Aorta (tissue), 5 donors: ENCODE measurements at regions not wholly inside any gene's neighbourhood (a gene's known extent, or its start where the extent isn't known, plus 50 kb on each side); places are given as distances from the start of the nearest gene placed in this dataset.
A peak's percentile ranks its signal among the peaks of the same experiment; 100 is the strongest.

ENCODE experiments used
- ATAC-seq: fragments of 200-7000 bp; cut with Tn5 transposase; one replicate; pipeline ENCODE4 v1.9.1; 2022; ENCODE audit warnings: moderate library complexity; ENCODE audit not compliant: low FRiP score
- DNase-seq, 2 donors: peaks; one replicate each; pipeline ENCODE4 v3.0.0-alpha.2; 2020
- H3K27ac ChIP-seq, 2 donors: one replicate each; pipeline ENCODE4 v1.5.1; 2013; ENCODE audit warnings: low read length in 2 of 2, mild to moderate bottlenecking in 2 of 2, moderate library complexity in 2 of 2, control low read depth in 1 of 2, inconsistent platforms in 1 of 2, low read depth in 1 of 2
- H3K27me3 ChIP-seq, 2 donors: one replicate each; pipeline ENCODE4 v1.6.1; 2013; ENCODE audit warnings: control low read depth in 1 of 2, low read length in 1 of 2, mild to moderate bottlenecking in 1 of 2, moderate library complexity in 1 of 2; ENCODE audit not compliant: insufficient read depth in 2 of 2, control insufficient read depth in 1 of 2
- H3K36me3 ChIP-seq, 2 donors: one replicate each; pipeline ENCODE4 v1.6.1; 2013; ENCODE audit warnings: control low read depth in 1 of 2, low read length in 1 of 2, mild to moderate bottlenecking in 1 of 2; ENCODE audit not compliant: insufficient read depth in 2 of 2, control insufficient read depth in 1 of 2
- H3K4me1 ChIP-seq, 2 donors: one replicate each; pipeline ENCODE4 v1.6.1; 2013; ENCODE audit warnings: low read length in 2 of 2, control low read depth in 1 of 2, mild to moderate bottlenecking in 1 of 2, moderate library complexity in 1 of 2; ENCODE audit not compliant: insufficient read depth in 2 of 2, control insufficient read depth in 1 of 2
- H3K4me3 ChIP-seq, 2 donors: one replicate each; pipeline ENCODE4 v1.5.1; 2013; ENCODE audit warnings: low read length in 2 of 2, control low read depth in 1 of 2, mild to moderate bottlenecking in 1 of 2
- H3K9me3 ChIP-seq: one replicate; pipeline ENCODE4 v1.6.1; 2013; ENCODE audit warnings: mild to moderate bottlenecking, low read length; ENCODE audit not compliant: control insufficient read depth
- WGBS, 2 donors: extraction: QIAGEN DNeasy Blood & Tissue Kit; methylation state at CpG; one replicate each; pipeline ENCODE4 v1.1.7; 2013; 5-methylcytosine and 5-hydroxymethylcytosine counted together
- intact Hi-C, 2 donors: fragments of 100-400 bp; cut with DNase I; formaldehyde crosslinking; loops; one replicate each; pipeline versions ENCODE4 v1.14.2 to v1.15.0; 2022
- donor health status: healthy with polysubstance abuse.
- donor health status: Bipolar disorder and iron deficiency.
- donor health status: DM: no; HTN: no; CAD: no.
- donor health status: DM: no; HTN: no; CAD: no.
- donor health status: DM: yes; HTN: yes; CAD: no.

- Histone ChIP-seq H3K4me1 (peaks cover 0 to 6% of the 10 kb centered on the region in 2 donors), H3K27ac (no peak overlapping the region), H3K9me3 (no peaks in the 10 kb centered on the region), H3K36me3 (no peaks in the 10 kb centered on the region), H3K4me3 (no peak overlapping the region), H3K27me3 (no peaks in the 10 kb centered on the region)
- intact Hi-C loops, result no loop called here
- DNase-seq, result no peak
- no peak for ATAC-seq
These were observed 108.9 kb upstream of the SLC5A12 start for GRCh38 chr11:26830757-26831156.

- DNase-seq, result no peak
- intact Hi-C loops, result no loop called here
These were observed 112.7 kb upstream of the SLC5A12 start for GRCh38 chr11:26834601-26835000.

GRCh38 chr11:26835611-26836010, 113.8 kb upstream of the SLC5A12 start:
- peaks cover 0 to 3% of the 10 kb centered on the region in 2 donors for H3K4me1 ChIP-seq
- H3K27ac ChIP-seq, result no peak overlapping the region
- ATAC-seq (no peak), DNase-seq (no peak)
- no peak overlapping the region for H3K4me3 ChIP-seq
- intact Hi-C loops, result no loop called here
- H3K27me3 ChIP-seq, result no peaks in the 10 kb centered on the region
- no peaks in the 10 kb centered on the region for H3K9me3 ChIP-seq
- no peaks in the 10 kb centered on the region for H3K36me3 ChIP-seq
- 96 to 98% methylated on average over 3 of the region's 3 CpGs for WGBS, 2 donors

More at GRCh38 chr11:26834601-26835000, 112.7 kb upstream of the SLC5A12 start:
- Histone ChIP-seq H3K27me3 (no peaks in the 10 kb centered on the region), H3K36me3 (no peaks in the 10 kb centered on the region), H3K4me3 (no peak overlapping the region), H3K4me1 (peaks cover 0 to 4% of the 10 kb centered on the region in 2 donors), H3K27ac (no peak overlapping the region), H3K9me3 (no peaks in the 10 kb centered on the region)
- ATAC-seq, result no peak

- intact Hi-C loops, result no loop called here
- no peak for DNase-seq
- ATAC-seq, result no peak
- Histone ChIP-seq H3K4me1 (peaks cover 0 to 3% of the 10 kb centered on the region in 2 donors), H3K36me3 (no peaks in the 10 kb centered on the region), H3K27ac (no peak overlapping the region), H3K4me3 (no peak overlapping the region), H3K27me3 (no peaks in the 10 kb centered on the region), H3K9me3 (no peaks in the 10 kb centered on the region)
- WGBS, 2 donors, result 94 to 96% methylated on average over 2 of the region's 2 CpGs
These were observed 115.3 kb upstream of the SLC5A12 start for GRCh38 chr11:26837154-26837553.

- Histone ChIP-seq H3K27ac (peak overlapping the region; percentile 72 to 97), H3K4me3 (no peak overlapping the region), H3K9me3 (no peaks in the 10 kb centered on the region), H3K27me3 (no peaks in the 10 kb centered on the region), H3K36me3 (no peaks in the 10 kb centered on the region), H3K4me1 (peaks cover 8% of the 10 kb centered on the region in 2 donors)
- intact Hi-C loops, result loop anchor here (5.0 kb wide), 4 partner anchors 78 to 152 kb away; partner anchors contain the start of gene FIBIN (in 1 of the 2)
- no peak for DNase-seq
- no peak for ATAC-seq
- 93 to 95% methylated on average over 3 of the region's 3 CpGs for WGBS, 2 donors
These were observed 118.2 kb upstream of the SLC5A12 start for GRCh38 chr11:26839911-26840698.

- WGBS, 2 donors, result 1 to 2% methylated on average over 2 of the region's 2 CpGs
- H3K36me3 ChIP-seq, result no peaks in the 10 kb centered on the region
- intact Hi-C loops, result loop anchor here (5.0 kb wide), 4 partner anchors 80 to 150 kb away; partner anchors contain the start of gene FIBIN (in 1 of the 2)
- H3K4me3 ChIP-seq, result no peak overlapping the region
- no peaks in the 10 kb centered on the region for H3K27me3 ChIP-seq
- H3K4me1 ChIP-seq, result peaks cover 8 to 10% of the 10 kb centered on the region in 2 donors
- no peak for DNase-seq
- H3K9me3 ChIP-seq, result no peaks in the 10 kb centered on the region
- peak overlapping the region; percentile 94 to 97 for H3K27ac ChIP-seq
- peak; percentile 72 for ATAC-seq
These were observed 120.1 kb upstream of the SLC5A12 start for GRCh38 chr11:26841818-26842473.

GRCh38 chr11:26842478-26843282, 120.8 kb upstream of the SLC5A12 start:
- H3K27ac ChIP-seq, result peak overlapping the region; percentile 97 to 100
- intact Hi-C loops, result loop anchor here (5.0 kb wide), 4 partner anchors 80 to 150 kb away; partner anchors contain the start of gene FIBIN (in 1 of the 2)
- peak; percentile 57 for ATAC-seq
- H3K4me1 ChIP-seq, result peaks cover 8 to 10% of the 10 kb centered on the region in 2 donors
- no peaks in the 10 kb centered on the region for H3K36me3 ChIP-seq
- no peak for DNase-seq
- no peak overlapping the region for H3K4me3 ChIP-seq
- WGBS, 2 donors, result 38 to 40% methylated on average over 3 of the region's 3 CpGs
- no peaks in the 10 kb centered on the region for H3K27me3 ChIP-seq
- no peaks in the 10 kb centered on the region for H3K9me3 ChIP-seq

- intact Hi-C loops, result loop anchor here (5.0 kb wide), 4 partner anchors 81 to 149 kb away; partner anchors contain the start of gene FIBIN (in 1 of the 2)
- Histone ChIP-seq H3K4me3 (no peak overlapping the region), H3K36me3 (no peaks in the 10 kb centered on the region), H3K27ac (peak overlapping the region; percentile 97 to 100), H3K27me3 (no peaks in the 10 kb centered on the region), H3K9me3 (no peaks in the 10 kb centered on the region), H3K4me1 (peaks cover 8 to 13% of the 10 kb centered on the region in 2 donors)
- WGBS, 2 donors, result 86 to 87% methylated on average over 2 of the region's 2 CpGs
- no peak for ATAC-seq
- no peak for DNase-seq
These were observed 121.7 kb upstream of the SLC5A12 start for GRCh38 chr11:26843539-26843938.
